ENCODE measurements at regions not wholly inside any gene's neighbourhood (a gene's known extent, or its start where the extent isn't known, plus 50 kb on each side); places are given as distances from the start of the nearest gene placed in this dataset.

GRCh38 chr1:222040121-222040805 is 298.4 kb upstream of the DUSP10 start:
- TF ChIP-seq CSRNP3 (CRISPR knock-in tag; IDR thresholded peaks at IDR 0.05): no peak
- TF ChIP-seq ARNTL (CRISPR knock-in tag; IDR thresholded peaks at IDR 0.05; ENCODE audit: borderline replicate concordance, low read depth): no peak
- no peak for TF ChIP-seq ZNF70 (CRISPR knock-in tag; IDR thresholded peaks at IDR 0.05)
- TF ChIP-seq ZNF565 (CRISPR knock-in tag; conservative IDR thresholded peaks at IDR 0.05; ENCODE audit: low read depth): no peak
- no peak for TF ChIP-seq ZC3H10 (CRISPR knock-in tag; IDR thresholded peaks at IDR 0.05)
- TF ChIP-seq CREB5 (CRISPR knock-in tag; IDR thresholded peaks at IDR 0.05; ENCODE audit: low read depth): no peak
- TF ChIP-seq PPARA (CRISPR knock-in tag; IDR thresholded peaks at IDR 0.05; ENCODE audit: borderline replicate concordance): no peak
- no peak for TF ChIP-seq ZFP30 (CRISPR knock-in tag; IDR thresholded peaks at IDR 0.05)
- TF ChIP-seq BACH2 (CRISPR knock-in tag; IDR thresholded peaks at IDR 0.05; ENCODE audit: borderline replicate concordance): no peak
- no peak for TF ChIP-seq OSR1 (CRISPR knock-in tag; IDR thresholded peaks at IDR 0.05)
- TF ChIP-seq TSHZ2 (CRISPR knock-in tag; IDR thresholded peaks at IDR 0.05): no peak
- TF ChIP-seq ISL1 (CRISPR knock-in tag; IDR thresholded peaks at IDR 0.05): no peak
- no peak for TF ChIP-seq TOX (CRISPR knock-in tag; IDR thresholded peaks at IDR 0.05; ENCODE audit: borderline replicate concordance)
- no peak for TF ChIP-seq ZNF8 (CRISPR knock-in tag; IDR thresholded peaks at IDR 0.05)
- no peak for TF ChIP-seq ZFP3 (CRISPR knock-in tag; IDR thresholded peaks at IDR 0.05)
- no peak for TF ChIP-seq TCF4 (CRISPR knock-in tag; IDR thresholded peaks at IDR 0.05; ENCODE audit: borderline replicate concordance)
- no peak for TF ChIP-seq SNAI2 (CRISPR knock-in tag; IDR thresholded peaks at IDR 0.05)
- TF ChIP-seq RARB (CRISPR knock-in tag; IDR thresholded peaks at IDR 0.05): no peak
- TF ChIP-seq ESRRG (CRISPR knock-in tag; IDR thresholded peaks at IDR 0.05): no peak
- no peak for ATAC-seq

GRCh38 chr1:222038971-222039370 is 297.1 kb upstream of the DUSP10 start:
- TF ChIP-seq ZC3H10 (CRISPR knock-in tag; IDR thresholded peaks at IDR 0.05) (no peak), CSRNP3 (CRISPR knock-in tag; IDR thresholded peaks at IDR 0.05) (no peak), BACH2 (CRISPR knock-in tag; IDR thresholded peaks at IDR 0.05; ENCODE audit: borderline replicate concordance) (no peak), ZNF565 (CRISPR knock-in tag; conservative IDR thresholded peaks at IDR 0.05; ENCODE audit: low read depth) (no peak)
- no peak for ATAC-seq

- TF ChIP-seq ZNF565 (CRISPR knock-in tag; conservative IDR thresholded peaks at IDR 0.05; ENCODE audit: low read depth) (no peak), RARB (CRISPR knock-in tag; IDR thresholded peaks at IDR 0.05) (no peak)
- no peak for ATAC-seq
Observed at GRCh38 chr1:222037720-222038119, 295.8 kb upstream of the DUSP10 start.

GRCh38 chr1:222034790-222035189 is 292.9 kb upstream of the DUSP10 start:
- ATAC-seq: peak; percentile 71
- TF ChIP-seq GLIS3 (CRISPR knock-in tag; IDR thresholded peaks at IDR 0.05) (no peak), PATZ1 (CRISPR knock-in tag; IDR thresholded peaks at IDR 0.05; ENCODE audit: borderline replicate concordance) (no peak), SNAI2 (CRISPR knock-in tag; IDR thresholded peaks at IDR 0.05) (no peak), PPARA (CRISPR knock-in tag; IDR thresholded peaks at IDR 0.05; ENCODE audit: borderline replicate concordance) (no peak), ZNF70 (CRISPR knock-in tag; IDR thresholded peaks at IDR 0.05) (no peak), TCF4 (CRISPR knock-in tag; IDR thresholded peaks at IDR 0.05; ENCODE audit: borderline replicate concordance) (no peak), CREB5 (CRISPR knock-in tag; IDR thresholded peaks at IDR 0.05; ENCODE audit: low read depth) (no peak), ZNF565 (CRISPR knock-in tag; conservative IDR thresholded peaks at IDR 0.05; ENCODE audit: low read depth) (no peak), TSHZ2 (CRISPR knock-in tag; IDR thresholded peaks at IDR 0.05) (no peak), ESRRG (CRISPR knock-in tag; IDR thresholded peaks at IDR 0.05) (no peak), TOX (CRISPR knock-in tag; IDR thresholded peaks at IDR 0.05; ENCODE audit: borderline replicate concordance) (no peak; the same call in 1 of the 2 replicates), ISL1 (CRISPR knock-in tag; IDR thresholded peaks at IDR 0.05) (no peak)

Data from SK-N-SH treated with all-trans-retinoic acid at 6 μM for 48 hours (cell line).